Endodermal cell (in vitro differentiated cells): ENCODE measurements at regions not wholly inside any gene's neighbourhood (a gene's known extent, or its start where the extent isn't known, plus 50 kb on each side); places are given as distances from the start of the nearest gene placed in this dataset.

Source experiments
- DNase-seq: peaks from one replicate; pipeline ENCODE4 v3.0.0-alpha.2; 2017
- H3K27ac ChIP-seq: 2 replicates; pipeline ENCODE4 v1.5.1; 2013; ENCODE audit warnings: mild to moderate bottlenecking, low read depth, low read length, moderate library complexity
- H3K27me3 ChIP-seq: 2 replicates; pipeline ENCODE4 v1.6.1; 2013; ENCODE audit warnings: mild to moderate bottlenecking, low read length, moderate library complexity; ENCODE audit not compliant: insufficient read depth, control insufficient read depth, poor library complexity, severe bottlenecking
- H3K36me3 ChIP-seq: 2 replicates; pipeline ENCODE4 v1.7.0; 2013; ENCODE audit warnings: mild to moderate bottlenecking, low read length, moderate library complexity; ENCODE audit not compliant: control insufficient read depth, insufficient read depth
- H3K4me1 ChIP-seq: one replicate; pipeline ENCODE4 v1.7.0; 2013; ENCODE audit warnings: low read length; ENCODE audit not compliant: control insufficient read depth, insufficient read depth
- H3K4me3 ChIP-seq: 2 replicates; pipeline ENCODE4 v1.5.1; 2013; ENCODE audit warnings: mild to moderate bottlenecking, low read length, moderate library complexity
- H3K9ac ChIP-seq: 2 replicates; pipeline ENCODE4 v1.6.1; 2013; ENCODE audit warnings: mild to moderate bottlenecking, low read length, moderate library complexity; ENCODE audit not compliant: poor library complexity, severe bottlenecking; ENCODE audit errors: extremely low read depth
- H3K9me3 ChIP-seq: 2 replicates; pipeline ENCODE4 v1.6.1; 2013; ENCODE audit warnings: mild to moderate bottlenecking, low read length, moderate library complexity; ENCODE audit not compliant: control insufficient read depth
- H3K27ac Mint-ChIP-seq: 2 replicates; pipeline ENCODE4 v1.8.0; 2020; ENCODE audit warnings: mixed read lengths
- H3K27me3 Mint-ChIP-seq: 2 replicates; pipeline ENCODE4 v1.8.0; 2021; ENCODE audit warnings: mild to moderate bottlenecking, mixed read lengths; ENCODE audit not compliant: insufficient read depth
- H3K36me3 Mint-ChIP-seq: 2 replicates; pipeline ENCODE4 v1.8.0; 2020; ENCODE audit warnings: low read depth, mixed read lengths
- H3K4me1 Mint-ChIP-seq: 2 replicates; pipeline ENCODE4 v1.8.0; 2020; ENCODE audit warnings: mixed read lengths
- H3K4me3 Mint-ChIP-seq: 2 replicates; pipeline ENCODE4 v1.8.0; 2020; ENCODE audit warnings: mild to moderate bottlenecking, moderate library complexity, mixed read lengths
- H3K9me3 Mint-ChIP-seq: 2 replicates; pipeline ENCODE4 v1.8.0; 2020; ENCODE audit warnings: mild to moderate bottlenecking, mixed read lengths
- CTCF ChIP-seq: fragments of 200-600 bp; sonication (generic); conservative IDR thresholded peaks from 2 replicates; pipeline ENCODE4 v1.5.0; 2021; ENCODE audit warnings: antibody characterized with exemption, mild to moderate bottlenecking
- WGBS, 2 experiments: methylation state at CpG; one replicate each; pipeline versions ENCODE4 v1.1.5 to v1.1.7; 2013; ENCODE audit warnings: missing lambda C conversion rate in 2 of 2, mixed read lengths in 1 of 2; ENCODE audit not compliant: insufficient coverage in 1 of 2, insufficient read length in 1 of 2; 5-methylcytosine and 5-hydroxymethylcytosine counted together

- no peak overlapping the region for H3K9ac ChIP-seq
- Mint-ChIP-seq H3K36me3 (no peaks in the 10 kb centered on the region), H3K27ac (no peak overlapping the region), H3K9me3 (no peaks in the 10 kb centered on the region), H3K4me3 (no peak overlapping the region), H3K4me1 (no peaks in the 10 kb centered on the region), H3K27me3 (no peaks in the 10 kb centered on the region)
- H3K4me1 ChIP-seq = no peaks in the 10 kb centered on the region
- no peak for TF ChIP-seq CTCF
- no peak for DNase-seq
- no peak overlapping the region for H3K27ac ChIP-seq
- no peaks in the 10 kb centered on the region for H3K27me3 ChIP-seq
- H3K9me3 ChIP-seq = no peaks in the 10 kb centered on the region
- H3K36me3 ChIP-seq = no peaks in the 10 kb centered on the region
- 92% methylated on average over 2 of the region's 2 CpGs; no CpG with 5 or more reads in 1 of the 2 experiments for WGBS, 2 experiments
- no peak overlapping the region for H3K4me3 ChIP-seq
Observed at GRCh38 chr12:84183576-84183975, 729.0 kb downstream of the SLC6A15 start.

DNA sequence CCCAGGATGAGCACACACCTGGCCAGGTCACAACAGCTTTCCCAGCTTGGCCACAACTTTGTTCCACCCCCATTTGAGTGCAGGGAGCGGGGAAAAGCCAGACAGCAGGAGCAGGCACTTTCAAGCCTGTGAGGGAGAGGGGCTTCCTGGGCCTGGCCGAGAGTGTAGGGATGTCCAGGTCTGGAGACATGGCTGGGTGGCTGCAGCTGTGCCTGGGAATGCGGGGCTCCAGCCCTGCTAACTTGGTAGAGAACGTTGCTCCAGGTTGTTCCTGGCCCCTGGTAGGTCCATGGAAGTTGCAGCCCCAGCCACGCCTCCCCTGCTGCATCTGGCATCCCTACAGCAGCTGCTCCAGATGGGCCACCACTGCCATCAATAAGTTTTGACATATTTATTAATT lies 738.5 kb downstream of the SLC6A15 start:
- H3K27me3 ChIP-seq = no peaks in the 10 kb centered on the region
- peaks cover 4% of the 10 kb centered on the region for H3K27me3 Mint-ChIP-seq
- H3K27ac Mint-ChIP-seq = no peak overlapping the region
- H3K4me3 Mint-ChIP-seq = no peak overlapping the region
- H3K36me3 ChIP-seq = no peaks in the 10 kb centered on the region
- H3K27ac ChIP-seq = no peak overlapping the region
- H3K4me3 ChIP-seq = no peak overlapping the region
- WGBS, 2 experiments = 86% methylated on average over 5 of the region's 5 CpGs; no CpG with 5 or more reads in 1 of the 2 experiments
- H3K4me1 Mint-ChIP-seq = peaks cover 6% of the 10 kb centered on the region
- no peaks in the 10 kb centered on the region for H3K4me1 ChIP-seq
- no peak for TF ChIP-seq CTCF
- H3K9ac ChIP-seq = no peak overlapping the region
- H3K36me3 Mint-ChIP-seq = no peaks in the 10 kb centered on the region
- no peaks in the 10 kb centered on the region for H3K9me3 Mint-ChIP-seq
- no peak for DNase-seq
- no peaks in the 10 kb centered on the region for H3K9me3 ChIP-seq

DNA sequence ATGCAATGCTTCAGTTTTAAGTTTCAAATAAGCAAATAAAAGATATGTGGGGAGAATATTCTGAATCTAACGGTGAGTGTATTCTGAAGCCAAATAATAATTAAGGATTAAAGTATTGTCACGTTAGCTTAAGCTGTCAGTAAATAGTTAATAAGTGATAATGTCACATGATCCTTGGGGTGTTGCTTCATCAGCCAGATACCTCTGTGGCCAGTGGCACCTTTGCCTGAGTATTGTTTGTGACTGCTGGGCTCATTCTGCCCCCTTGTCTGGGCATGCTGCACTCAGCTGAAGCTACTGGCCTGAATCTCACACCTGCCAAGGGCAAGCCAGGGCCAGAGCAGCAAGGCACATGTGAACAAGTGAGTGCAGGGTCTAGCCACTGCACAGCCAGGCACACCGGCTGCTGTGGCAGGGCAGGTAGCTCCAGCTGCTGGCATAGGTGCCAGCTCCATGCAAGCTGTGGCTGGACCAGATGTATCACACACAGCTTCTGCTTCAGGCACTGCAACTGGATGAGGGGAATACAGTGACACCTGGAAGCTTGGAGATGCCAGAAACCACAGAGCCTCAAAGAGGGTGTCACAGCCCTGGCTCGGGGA lies 739.7 kb downstream of the SLC6A15 start:
- Mint-ChIP-seq H3K4me1 (peaks cover 6% of the 10 kb centered on the region), H3K4me3 (no peak overlapping the region), H3K27me3 (peaks cover 4% of the 10 kb centered on the region), H3K9me3 (no peaks in the 10 kb centered on the region), H3K36me3 (no peaks in the 10 kb centered on the region), H3K27ac (no peak overlapping the region)
- TF ChIP-seq CTCF = no peak
- Histone ChIP-seq H3K9me3 (no peaks in the 10 kb centered on the region), H3K36me3 (no peaks in the 10 kb centered on the region), H3K4me3 (no peak overlapping the region), H3K27me3 (no peaks in the 10 kb centered on the region), H3K4me1 (no peaks in the 10 kb centered on the region), H3K9ac (no peak overlapping the region), H3K27ac (no peak overlapping the region)
- DNase-seq = peak; percentile 53
- WGBS, 2 experiments = 92 to 97% methylated on average over 3 to 4 of the region's 4 CpGs
